GM12891 (cell line): ENCODE measurements at regions not wholly inside any gene's neighbourhood (a gene's known extent, or its start where the extent isn't known, plus 50 kb on each side); places are given as distances from the start of the nearest gene placed in this dataset.

ENCODE experiments used
- POLR2A ChIP-seq: IDR thresholded peaks from 2 replicates; pipeline ENCODE4 v1.6.1; 2011; ENCODE audit warnings: low read depth, low read length, control low read depth
- TAF1 ChIP-seq: IDR thresholded peaks from 2 replicates; pipeline ENCODE4 v1.6.1; 2011; ENCODE audit warnings: low read depth, low read length, control low read depth

GRCh38 chr4:112895811-112896608 is 153.4 kb upstream of the ANK2 start:
- no peak for TF ChIP-seq POLR2A
- no peak for TF ChIP-seq TAF1
